22Rv1 (cell line): ENCODE measurements at regions not wholly inside any gene's neighbourhood (a gene's known extent, or its start where the extent isn't known, plus 50 kb on each side); places are given as distances from the start of the nearest gene placed in this dataset.

ENCODE experiments used
- CTCF ChIP-seq: fragments of 450-650 bp; IDR thresholded peaks from 2 replicates; pipeline ENCODE4 v1.5.1; 2017; ENCODE audit warnings: mild to moderate bottlenecking
- ZFX ChIP-seq: fragments of 450-650 bp; IDR thresholded peaks from 2 replicates; pipeline ENCODE4 v1.6.1; 2017; ENCODE audit warnings: antibody characterized with exemption, borderline replicate concordance

GRCh38 chr10:63994371-63994770 is 473.2 kb downstream of the REEP3 start:
- TF ChIP-seq CTCF (no peak), ZFX (no peak)
